HK-2 (cell line): ENCODE measurements at regions not wholly inside any gene's neighbourhood (a gene's known extent, or its start where the extent isn't known, plus 50 kb on each side); places are given as distances from the start of the nearest gene placed in this dataset.
"Not testable (repeated sequence)": the region's sequence is repeated elsewhere in the genome, so short reads cannot be mapped to it uniquely, and the experiment has no call there.

Experiments used
- DNase-seq: peaks from one replicate; pipeline ENCODE4 v3.0.0-alpha.2; 2018; ENCODE audit not compliant: unreplicated experiment

- no peak for DNase-seq
These were observed 84.8 kb upstream of the ID2 start for GRCh38 chr2:8597094-8597493.

- DNase-seq, result no peak
These were observed 84.2 kb upstream of the ID2 start for GRCh38 chr2:8597559-8598225.

GRCh38 chr2:8598295-8599165 is 83.3 kb upstream of the ID2 start:
- peak; percentile 60 for DNase-seq

- DNase-seq, result no peak
These were observed 82.2 kb upstream of the ID2 start for GRCh38 chr2:8599421-8600242.

GRCh38 chr2:8600456-8600855 is 81.4 kb upstream of the ID2 start:
- DNase-seq, result no peak

- DNase-seq, result no peak
These were observed 79.0 kb upstream of the ID2 start for GRCh38 chr2:8602809-8603208.

- not testable (repeated sequence) for DNase-seq
These were observed 78.5 kb upstream of the ID2 start for GRCh38 chr2:8603356-8603755.

GRCh38 chr2:8604262-8604661 is 77.6 kb upstream of the ID2 start:
- no peak for DNase-seq

- no peak for DNase-seq
These were observed 76.3 kb upstream of the ID2 start for GRCh38 chr2:8605351-8606065.

GRCh38 chr2:8606226-8606625 is 75.6 kb upstream of the ID2 start:
- no peak for DNase-seq

GRCh38 chr2:8606649-8607550 is 75.0 kb upstream of the ID2 start:
- no peak for DNase-seq

- no peak for DNase-seq
These were observed 74.2 kb upstream of the ID2 start for GRCh38 chr2:8607606-8608005.

- DNase-seq, result no peak
These were observed 73.4 kb upstream of the ID2 start for GRCh38 chr2:8608411-8608954.

- DNase-seq, result no peak
These were observed 72.5 kb upstream of the ID2 start for GRCh38 chr2:8609357-8609811.

- DNase-seq, result not testable (repeated sequence)
These were observed 71.1 kb upstream of the ID2 start for GRCh38 chr2:8610775-8611174.

GRCh38 chr2:8611246-8611645 is 70.6 kb upstream of the ID2 start:
- no peak for DNase-seq

- DNase-seq, result no peak
These were observed 70.2 kb upstream of the ID2 start for GRCh38 chr2:8611700-8612099.

GRCh38 chr2:8612734-8613179 is 69.1 kb upstream of the ID2 start:
- DNase-seq, result no peak

- not testable (repeated sequence) for DNase-seq
These were observed 68.5 kb upstream of the ID2 start for GRCh38 chr2:8613207-8613999.
